ENCODE measurements at regions not wholly inside any gene's neighbourhood (a gene's known extent, or its start where the extent isn't known, plus 50 kb on each side); places are given as distances from the start of the nearest gene placed in this dataset.

- no peak for TF ChIP-seq CTCF (IDR thresholded peaks at IDR 0.05)
- TF ChIP-seq POLR2A (IDR thresholded peaks at IDR 0.05): no peak
These were observed 679.2 kb upstream of the UBE2E2 start for GRCh38 chr3:22523925-22524324.
